ENCODE measurements at regions not wholly inside any gene's neighbourhood (a gene's known extent, or its start where the extent isn't known, plus 50 kb on each side); places are given as distances from the start of the nearest gene placed in this dataset.

DNA sequence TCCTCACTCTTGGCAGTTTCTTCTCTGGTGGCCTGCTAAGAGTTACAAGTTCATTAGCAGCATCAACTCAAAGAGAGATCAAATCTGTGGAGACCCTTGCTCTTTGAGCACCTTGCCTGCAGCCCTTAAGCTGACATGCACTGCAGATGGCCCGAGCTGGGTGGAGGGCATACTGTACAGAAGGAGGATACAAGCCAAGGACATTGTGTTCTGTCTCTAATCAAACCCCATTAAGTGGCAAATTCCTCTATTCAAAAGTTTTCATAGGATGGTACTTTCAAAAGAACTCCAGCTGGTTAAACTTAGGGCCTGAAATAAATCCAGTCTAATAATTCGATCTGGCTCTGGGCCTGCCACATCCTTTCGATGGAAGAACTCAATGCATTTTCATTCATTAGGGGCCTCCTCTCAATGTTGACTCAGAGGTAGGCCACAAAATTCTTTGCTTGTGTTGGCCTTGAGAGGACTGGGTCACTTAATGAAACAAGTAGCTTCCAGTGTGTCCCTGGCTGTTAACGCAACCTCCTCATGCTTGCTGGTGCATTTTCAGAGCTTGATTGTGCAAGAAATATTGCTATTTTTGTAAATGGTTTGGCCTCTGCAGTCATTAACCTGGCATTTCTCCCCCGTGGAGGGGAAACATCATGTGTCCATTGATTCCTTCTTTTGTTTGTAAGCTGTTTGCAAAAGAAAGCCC, 318.2 kb downstream of the NUAK1 start:
- no peak for DNase-seq

- no peak for DNase-seq
These were observed 316.3 kb downstream of the NUAK1 start for GRCh38 chr12:105822131-105823105.

- DNase-seq, result no peak
These were observed 314.9 kb downstream of the NUAK1 start for GRCh38 chr12:105823810-105824209.

GRCh38 chr12:105825141-105825540, 313.6 kb downstream of the NUAK1 start:
- DNase-seq, result no peak

DNA sequence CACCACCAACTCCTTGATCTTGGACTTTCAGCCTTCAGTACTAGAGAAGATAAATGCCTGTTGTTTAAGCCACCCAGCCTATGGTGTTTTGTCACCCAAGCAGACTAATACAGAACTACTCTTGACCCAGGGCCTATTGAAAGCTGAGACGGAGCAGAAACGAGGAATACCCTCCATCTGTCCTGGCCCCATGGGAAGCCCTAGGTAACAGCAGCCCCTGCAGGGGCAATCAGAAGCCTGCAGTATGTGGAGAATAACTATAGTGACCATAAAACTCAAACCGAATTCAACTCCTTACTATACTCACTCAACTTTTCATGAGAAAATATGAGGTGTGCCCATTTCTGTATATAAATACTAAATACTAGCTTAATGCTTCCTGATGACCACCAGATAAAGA, 307.4 kb downstream of the NUAK1 start:
- DNase-seq, result no peak

DNA sequence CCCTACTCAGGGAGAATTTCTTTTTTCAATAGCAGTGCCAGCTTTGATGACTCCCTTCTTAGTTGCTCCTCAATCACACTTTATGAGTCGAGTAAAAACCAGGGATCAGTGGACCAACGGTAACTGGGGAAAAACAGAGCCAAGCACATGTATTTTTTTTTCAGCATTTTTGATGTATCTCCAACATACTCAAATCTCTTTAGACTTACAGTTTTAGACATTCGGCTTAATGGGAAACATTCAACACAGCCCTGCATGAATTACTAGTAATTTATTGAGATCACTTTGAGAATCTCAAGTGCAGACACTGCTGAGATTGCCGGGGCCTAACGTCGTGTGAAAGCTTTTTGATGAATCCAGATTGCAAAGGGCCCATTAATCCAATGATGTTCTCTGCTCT, 306.7 kb downstream of the NUAK1 start:
- no peak for DNase-seq

- no peak for DNase-seq
These were observed 305.9 kb downstream of the NUAK1 start for GRCh38 chr12:105832806-105833205.

DNA sequence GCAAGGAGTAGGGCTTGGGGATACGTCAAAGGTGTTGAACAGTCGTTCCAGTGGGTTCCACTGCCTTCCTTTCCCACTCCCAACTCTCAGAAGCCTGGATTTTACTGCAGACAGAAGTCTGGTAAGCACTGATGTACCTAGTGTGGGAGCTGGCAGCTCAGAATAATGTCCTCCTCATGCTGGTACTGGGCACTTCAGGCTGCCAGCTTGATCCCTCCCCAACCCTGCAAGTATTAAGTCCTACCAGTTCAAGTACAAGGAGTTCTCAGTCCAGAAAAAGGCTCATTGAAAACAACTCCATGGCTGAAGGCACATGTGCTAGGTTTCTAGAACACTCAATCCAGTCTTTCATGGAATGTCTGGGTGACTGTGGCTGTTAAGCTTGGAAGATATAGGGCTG, 304.3 kb downstream of the NUAK1 start:
- DNase-seq, result no peak

DNA sequence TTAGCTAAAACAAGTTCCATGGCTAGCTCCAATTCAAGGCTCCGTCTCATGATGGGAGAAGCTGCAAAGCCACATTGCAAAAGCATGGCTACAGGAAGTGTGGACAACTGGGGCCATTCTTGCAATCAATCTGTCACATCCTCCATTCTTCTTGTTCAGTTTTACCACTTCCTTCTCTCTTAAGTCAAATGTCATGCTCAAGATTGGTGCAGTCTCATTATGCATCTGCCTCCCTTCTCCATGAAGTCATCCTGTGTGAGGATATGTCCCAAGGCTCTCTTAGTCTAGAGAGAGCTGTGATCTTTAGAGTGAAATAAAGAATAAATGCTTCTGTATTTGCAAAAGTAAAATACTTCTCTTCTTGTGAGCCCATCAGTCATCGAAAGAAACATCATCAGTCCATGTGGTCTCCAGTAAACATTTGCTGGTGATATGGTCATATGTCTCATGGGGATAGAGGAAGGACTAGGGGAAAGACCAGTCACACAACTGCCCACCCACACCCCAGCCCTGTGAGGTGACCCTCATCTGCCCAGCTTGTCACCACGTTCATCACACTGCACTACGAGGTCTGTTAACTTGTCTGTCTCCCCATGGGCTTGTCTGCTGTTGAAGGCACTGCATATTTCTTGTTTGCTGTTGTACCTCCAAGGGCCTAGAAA, 303.0 kb downstream of the NUAK1 start:
- no peak for DNase-seq

- no peak for DNase-seq
These were observed 302.5 kb downstream of the NUAK1 start for GRCh38 chr12:105836242-105836622.

DNA sequence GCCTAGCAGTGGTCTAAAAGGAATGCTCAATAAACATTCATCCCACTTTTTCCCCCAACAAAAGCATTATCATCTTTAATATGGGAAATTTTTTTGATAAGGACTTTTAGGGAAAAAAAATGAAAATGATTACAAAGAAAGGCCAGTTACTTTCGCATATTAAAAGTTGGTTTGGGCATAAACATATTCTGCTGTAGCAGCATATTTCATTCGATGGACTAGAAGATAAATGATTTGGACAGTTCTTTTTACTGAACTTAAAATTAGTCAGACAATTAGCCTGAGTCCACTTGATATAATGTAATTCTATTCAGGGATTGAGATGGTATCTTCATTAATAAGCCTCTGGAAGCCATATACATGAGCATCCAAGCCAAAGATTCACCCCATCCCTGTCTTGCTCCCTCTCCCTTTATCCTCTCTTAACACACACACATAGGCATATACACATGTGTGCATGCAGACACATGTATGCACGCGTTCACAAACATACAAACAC, 299.1 kb downstream of the NUAK1 start:
- DNase-seq, result no peak

- no peak for DNase-seq
These were observed 298.4 kb downstream of the NUAK1 start for GRCh38 chr12:105840384-105840783.

- no peak for DNase-seq
These were observed 296.9 kb downstream of the NUAK1 start for GRCh38 chr12:105841840-105842239.

GRCh38 chr12:105843561-105843960, 295.2 kb downstream of the NUAK1 start:
- DNase-seq, result no peak

- DNase-seq, result no peak
These were observed 294.6 kb downstream of the NUAK1 start for GRCh38 chr12:105843986-105844760.

GRCh38 chr12:105846331-105846730, 292.4 kb downstream of the NUAK1 start:
- DNase-seq, result no peak

DNA sequence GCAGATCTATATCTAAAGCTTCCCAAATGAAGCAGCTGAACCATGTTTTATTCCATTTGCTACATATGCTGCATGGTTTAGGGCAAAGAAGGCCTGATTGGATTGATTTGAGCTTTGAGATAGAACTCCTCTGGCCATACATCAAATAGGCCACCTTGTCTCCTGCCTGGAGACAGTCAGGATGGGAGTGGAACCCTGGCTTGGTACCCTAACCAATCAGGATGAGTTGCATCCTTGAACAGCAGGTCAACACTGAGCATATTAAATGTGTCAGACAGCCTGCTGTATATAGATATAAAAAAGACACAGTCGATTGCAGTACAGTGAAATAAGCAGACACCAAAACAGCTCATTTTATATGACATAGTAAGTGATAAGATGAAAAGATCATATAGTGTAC, 291.7 kb downstream of the NUAK1 start:
- no peak for DNase-seq

DNA sequence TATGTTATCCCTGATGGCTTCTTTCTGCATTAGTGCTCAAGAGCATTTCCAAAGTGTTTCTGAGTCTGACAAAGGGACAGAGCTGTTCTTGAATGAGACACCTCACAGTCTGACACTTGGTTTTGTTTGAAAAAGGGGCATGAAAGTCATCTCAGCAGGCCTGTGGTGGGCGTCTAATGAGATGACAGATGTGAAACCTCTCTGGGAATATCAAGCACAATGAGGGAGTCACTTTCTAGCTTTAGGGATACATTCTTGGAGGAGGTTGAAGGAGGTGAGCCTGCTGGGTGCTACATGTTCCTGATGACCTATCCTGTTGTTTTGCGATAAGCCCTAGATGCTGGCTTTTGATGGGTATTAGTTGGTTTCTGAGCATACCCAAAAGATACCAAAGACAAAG, 290.5 kb downstream of the NUAK1 start:
- no peak for DNase-seq

- DNase-seq, result no peak
These were observed 288.4 kb downstream of the NUAK1 start for GRCh38 chr12:105850103-105850968.

GRCh38 chr12:105852496-105852895, 286.3 kb downstream of the NUAK1 start:
- DNase-seq, result no peak

DNA sequence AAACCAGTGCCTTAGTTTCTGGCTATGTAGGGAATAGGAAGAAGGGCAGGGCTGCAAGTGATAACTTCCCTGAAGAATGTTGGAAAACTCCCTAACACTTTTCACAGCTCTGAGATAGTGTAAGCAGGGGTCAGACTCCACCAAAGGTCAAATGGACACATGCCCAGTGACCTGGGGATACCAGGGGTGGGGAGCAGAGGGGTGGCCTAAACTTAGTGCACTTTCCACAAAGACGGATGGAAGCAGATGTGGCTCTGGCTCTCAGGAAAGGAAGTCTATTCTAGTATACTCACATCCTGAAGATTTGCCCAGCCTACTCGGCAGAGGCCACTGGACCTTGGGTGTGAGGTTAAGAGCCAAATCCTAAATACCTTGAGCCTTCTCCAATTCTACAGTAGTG, 285.8 kb downstream of the NUAK1 start:
- DNase-seq, result no peak

- no peak for DNase-seq
These were observed 284.7 kb downstream of the NUAK1 start for GRCh38 chr12:105854071-105854470.

All from T1000 (cell line).